ENCODE measurements at regions not wholly inside any gene's neighbourhood (a gene's known extent, or its start where the extent isn't known, plus 50 kb on each side); places are given as distances from the start of the nearest gene placed in this dataset.
A peak's percentile ranks its signal among the peaks of the same experiment; 100 is the strongest.

- intact Hi-C loops (cut with DNase I) = no loop called here
- DNase-seq (ENCODE audit: missing footprints) (no peak), ATAC-seq (peak; percentile 50)
Observed at GRCh38 chr7:145957160-145957890, 159.3 kb upstream of the CNTNAP2 start.

GRCh38 chr7:145951566-145951965 lies 165.0 kb upstream of the CNTNAP2 start:
- DNase-seq (ENCODE audit: missing footprints) (no peak), ATAC-seq (no peak)
- intact Hi-C loops (cut with DNase I) = no loop called here

GRCh38 chr7:145928937-145929336 lies 187.7 kb upstream of the CNTNAP2 start:
- intact Hi-C loops (cut with DNase I) = no loop called here

GRCh38 chr7:145919712-145920111 lies 196.9 kb upstream of the CNTNAP2 start:
- intact Hi-C loops (cut with DNase I) = no loop called here
- ATAC-seq = no peak

More at GRCh38 chr7:145928937-145929336, 187.7 kb upstream of the CNTNAP2 start:
- ATAC-seq (no peak), DNase-seq (ENCODE audit: missing footprints) (no peak)

GRCh38 chr7:145916776-145917175 lies 199.8 kb upstream of the CNTNAP2 start:
- DNase-seq (ENCODE audit: missing footprints) = peak; percentile 61

More at GRCh38 chr7:145919712-145920111, 196.9 kb upstream of the CNTNAP2 start:
- no peak for DNase-seq (ENCODE audit: missing footprints)

GRCh38 chr7:145915679-145916078 lies 200.9 kb upstream of the CNTNAP2 start:
- ATAC-seq (no peak), DNase-seq (ENCODE audit: missing footprints) (no peak)
- intact Hi-C loops (cut with DNase I) = no loop called here

More at GRCh38 chr7:145916776-145917175, 199.8 kb upstream of the CNTNAP2 start:
- intact Hi-C loops (cut with DNase I) = no loop called here
- no peak for ATAC-seq

- DNase-seq (ENCODE audit: missing footprints) = no peak
- no peak for ATAC-seq
- intact Hi-C loops (cut with DNase I) = no loop called here
Observed at GRCh38 chr7:145909991-145910513, 206.5 kb upstream of the CNTNAP2 start.

- intact Hi-C loops (cut with DNase I) = no loop called here
- ATAC-seq (no peak), DNase-seq (ENCODE audit: missing footprints) (no peak)
Observed at GRCh38 chr7:145903658-145904057, 212.9 kb upstream of the CNTNAP2 start.

- intact Hi-C loops (cut with DNase I) = no loop called here
- DNase-seq (ENCODE audit: missing footprints) = no peak
- no peak for ATAC-seq
Observed at GRCh38 chr7:145902123-145902522, 214.5 kb upstream of the CNTNAP2 start.

GRCh38 chr7:145899938-145900337 lies 216.7 kb upstream of the CNTNAP2 start:
- ATAC-seq (no peak), DNase-seq (ENCODE audit: missing footprints) (no peak)
- intact Hi-C loops (cut with DNase I) = no loop called here

- intact Hi-C loops (cut with DNase I) = no loop called here
- no peak for ATAC-seq
Observed at GRCh38 chr7:145893925-145894535, 222.6 kb upstream of the CNTNAP2 start.

GRCh38 chr7:145884716-145885514 lies 231.7 kb upstream of the CNTNAP2 start:
- intact Hi-C loops (cut with DNase I) = no loop called here
- ATAC-seq (no peak), DNase-seq (ENCODE audit: missing footprints) (no peak)

More at GRCh38 chr7:145893925-145894535, 222.6 kb upstream of the CNTNAP2 start:
- no peak for DNase-seq (ENCODE audit: missing footprints)

GRCh38 chr7:145876376-145876775 lies 240.2 kb upstream of the CNTNAP2 start:
- no peak for ATAC-seq
- DNase-seq (ENCODE audit: missing footprints) = no peak
- intact Hi-C loops (cut with DNase I) = no loop called here

- intact Hi-C loops (cut with DNase I) = no loop called here
- no peak for DNase-seq (ENCODE audit: missing footprints)
Observed at GRCh38 chr7:145875267-145875666, 241.3 kb upstream of the CNTNAP2 start.

GRCh38 chr7:145868935-145869334 lies 247.7 kb upstream of the CNTNAP2 start:
- ATAC-seq (no peak), DNase-seq (ENCODE audit: missing footprints) (peak; percentile 44)
- intact Hi-C loops (cut with DNase I) = no loop called here

More at GRCh38 chr7:145875267-145875666, 241.3 kb upstream of the CNTNAP2 start:
- ATAC-seq = no peak

- no peak for ATAC-seq
- intact Hi-C loops (cut with DNase I) = no loop called here
- DNase-seq (ENCODE audit: missing footprints) = no peak
Observed at GRCh38 chr7:145862212-145862611, 254.4 kb upstream of the CNTNAP2 start.

GRCh38 chr7:145860809-145861208 lies 255.8 kb upstream of the CNTNAP2 start:
- DNase-seq (ENCODE audit: missing footprints) = no peak

GRCh38 chr7:145850636-145851035 lies 266.0 kb upstream of the CNTNAP2 start:
- intact Hi-C loops (cut with DNase I) = no loop called here
- no peak for DNase-seq (ENCODE audit: missing footprints)
- ATAC-seq = no peak

More at GRCh38 chr7:145860809-145861208, 255.8 kb upstream of the CNTNAP2 start:
- intact Hi-C loops (cut with DNase I) = no loop called here
- no peak for ATAC-seq

GRCh38 chr7:145848691-145849090 lies 267.9 kb upstream of the CNTNAP2 start:
- no peak for DNase-seq (ENCODE audit: missing footprints)
- ATAC-seq = peak; percentile 56
- intact Hi-C loops (cut with DNase I) = no loop called here

Measured in Right ventricle myocardium inferior (tissue), 1 donor.